Activated CD8-positive, alpha-beta memory T cell treated with anti-CD3 and anti-CD28 coated beads for 48 hours (primary cell): ENCODE measurements at regions not wholly inside any gene's neighbourhood (a gene's known extent, or its start where the extent isn't known, plus 50 kb on each side); places are given as distances from the start of the nearest gene placed in this dataset.

Experiments
- DNase-seq, 3 experiments: peaks; one replicate each; pipeline ENCODE4 v3.0.0-alpha.2; 2020; ENCODE audit warnings: low read depth in 2 of 3, low spot score in 2 of 3

DNA sequence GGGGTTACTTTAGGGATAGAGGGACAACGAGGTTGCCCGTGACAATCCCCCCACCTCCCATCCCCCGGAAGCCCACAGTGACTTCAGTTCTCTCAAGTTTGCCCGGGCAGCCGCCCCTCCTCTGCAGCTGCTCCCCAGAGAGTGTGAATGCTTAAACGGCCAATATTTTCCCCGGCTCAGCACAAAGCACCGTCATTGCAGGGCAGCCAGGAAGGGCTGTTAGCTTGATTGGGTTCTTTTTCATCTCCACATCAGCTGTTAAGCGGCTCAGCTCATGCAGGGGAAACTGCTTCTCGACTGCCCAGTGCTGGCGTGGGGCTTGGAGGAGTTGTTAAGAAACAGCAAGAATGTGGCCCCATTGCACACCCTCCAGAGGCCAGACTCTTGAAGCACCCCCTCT is 120.5 kb upstream of the NCOR2 start:
- no peak for DNase-seq

DNA sequence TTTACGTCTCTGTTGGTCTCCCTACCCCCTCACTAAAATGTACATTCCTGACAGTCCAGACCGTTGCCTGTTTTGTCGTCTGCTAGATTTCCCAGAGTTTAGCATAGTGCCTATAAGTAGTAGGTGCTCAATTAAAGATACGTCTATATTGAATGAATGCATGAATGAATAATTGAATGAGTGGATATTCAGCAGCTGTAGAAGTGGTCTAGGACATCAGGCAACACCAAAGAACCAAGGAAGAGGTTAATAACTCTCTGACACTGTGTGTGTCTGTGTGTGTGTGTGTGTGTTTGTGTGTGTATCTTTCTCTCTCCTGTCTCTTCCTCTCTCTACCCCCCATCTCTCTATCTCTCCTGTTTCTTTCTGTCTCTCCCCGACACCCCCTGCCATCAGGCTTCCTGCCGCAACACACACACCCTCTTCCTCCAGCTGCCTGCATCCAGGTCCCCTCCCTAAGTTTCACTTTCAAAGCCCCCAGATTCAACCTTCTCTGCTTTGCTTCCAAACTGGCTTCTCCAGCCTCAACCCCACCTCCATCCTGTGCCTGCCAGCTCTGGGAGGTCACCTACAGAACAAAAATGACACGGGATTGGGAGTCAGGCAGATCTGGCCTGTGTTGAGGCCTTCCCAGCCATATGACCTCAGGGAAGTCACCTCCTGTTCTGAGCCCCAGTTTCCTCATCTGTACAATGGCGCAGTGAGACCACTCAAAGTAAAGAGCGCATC is 119.9 kb upstream of the NCOR2 start:
- DNase-seq: no peak

DNA sequence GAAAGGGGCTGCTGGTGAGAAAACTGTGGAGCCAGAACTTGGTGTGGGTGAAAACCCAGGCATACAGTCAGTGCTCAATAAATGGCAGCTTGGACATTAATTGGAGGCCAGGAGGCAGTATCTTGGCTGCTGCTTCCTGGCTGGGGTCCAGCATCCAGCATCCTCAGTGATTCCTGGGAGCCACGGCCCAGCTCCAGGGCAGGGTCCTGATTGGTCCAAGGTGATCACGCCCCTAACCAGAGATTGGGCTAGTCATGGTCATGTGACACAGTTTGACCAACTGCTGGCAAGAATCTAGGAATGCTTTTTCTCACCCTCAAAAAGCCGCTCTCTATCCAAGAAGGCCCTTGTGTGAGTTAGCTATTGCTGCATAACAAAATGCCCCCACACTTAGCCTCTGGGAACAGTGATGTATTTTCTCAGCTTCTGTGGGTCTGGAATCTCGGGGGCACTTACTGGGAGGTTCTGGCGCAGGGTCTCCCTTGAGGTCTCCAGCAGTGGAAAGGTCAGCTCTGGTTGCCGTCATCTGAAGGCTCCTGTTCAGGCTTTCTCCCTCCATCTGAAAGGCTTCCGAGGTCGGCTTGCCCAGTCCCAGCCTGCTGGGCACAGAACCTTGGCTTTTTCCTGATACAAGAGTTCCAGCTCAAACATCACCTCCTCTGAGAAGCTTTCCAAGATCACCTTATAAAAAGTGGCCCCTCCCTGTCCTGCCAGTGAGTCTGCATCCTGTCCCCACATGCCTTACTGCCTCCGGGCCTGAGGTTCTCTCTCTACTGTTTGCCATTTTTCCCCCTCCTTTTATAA is 119.2 kb upstream of the NCOR2 start:
- DNase-seq: no peak

DNA sequence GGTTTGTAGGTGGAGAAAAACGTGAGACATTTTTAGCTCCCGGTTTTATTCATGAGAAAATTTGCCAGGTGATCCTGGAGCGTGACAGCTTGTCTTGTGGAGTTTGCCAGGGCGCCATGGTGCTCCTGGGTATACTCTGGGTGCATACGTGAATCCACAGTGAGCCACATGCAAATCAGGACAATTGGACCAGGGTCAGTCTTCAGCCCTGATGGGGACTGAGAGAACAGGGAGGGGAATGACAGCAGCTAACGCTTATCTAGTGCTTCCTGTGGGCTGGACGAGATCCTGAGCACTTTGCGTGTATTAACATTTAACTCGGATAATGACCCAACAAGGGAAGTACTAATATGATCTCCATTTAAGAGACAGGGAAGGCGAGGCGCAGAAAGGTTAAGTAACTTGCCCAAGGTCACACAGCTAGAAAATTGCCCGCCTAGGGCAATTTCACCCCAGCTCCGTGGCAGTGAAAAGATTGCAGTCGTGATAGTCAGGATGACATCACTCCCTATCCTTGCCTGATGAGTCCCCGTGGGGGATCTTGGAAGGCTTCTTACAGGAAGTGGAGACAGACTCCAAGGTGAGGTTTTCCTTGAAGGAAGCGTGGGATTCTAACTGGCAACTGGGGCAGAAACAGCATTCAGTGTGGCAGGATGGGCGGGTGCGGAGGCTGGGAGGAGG is 118.4 kb upstream of the NCOR2 start:
- DNase-seq: no peak

DNA sequence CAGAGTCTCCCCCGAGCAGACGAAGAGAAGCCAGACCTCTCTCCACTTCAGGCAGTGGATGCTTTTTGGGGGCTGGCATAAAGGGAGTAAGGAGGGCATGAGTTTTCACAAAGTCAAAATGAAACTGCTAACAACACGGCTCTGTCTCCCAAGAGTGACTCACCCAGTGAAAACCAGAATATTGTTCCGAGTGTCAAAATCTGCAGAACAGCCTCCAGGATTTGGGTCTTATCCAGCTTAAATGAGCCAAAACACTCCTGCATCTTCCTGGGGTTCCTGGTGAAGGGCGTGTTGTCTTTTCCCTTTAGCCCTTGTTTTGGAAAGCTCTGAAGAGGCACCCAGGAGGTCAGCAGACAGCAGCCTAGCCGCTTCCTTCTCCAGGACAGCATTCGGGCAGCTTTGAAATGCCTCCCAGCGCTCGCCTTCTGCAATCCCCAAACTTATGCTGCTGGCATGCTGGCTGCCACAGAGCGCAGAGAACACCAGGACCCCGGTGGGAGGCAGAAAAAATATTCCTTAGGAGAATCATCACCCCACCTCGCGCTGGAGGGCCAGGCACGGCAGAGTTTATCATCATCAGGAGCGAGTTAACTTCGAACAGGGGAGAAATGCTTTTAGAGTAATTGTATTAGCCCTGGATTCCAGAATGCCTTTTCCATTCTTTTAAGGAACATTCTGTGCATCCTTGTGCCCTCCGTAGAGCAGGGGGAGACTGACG is 117.7 kb upstream of the NCOR2 start:
- no peak for DNase-seq

DNA sequence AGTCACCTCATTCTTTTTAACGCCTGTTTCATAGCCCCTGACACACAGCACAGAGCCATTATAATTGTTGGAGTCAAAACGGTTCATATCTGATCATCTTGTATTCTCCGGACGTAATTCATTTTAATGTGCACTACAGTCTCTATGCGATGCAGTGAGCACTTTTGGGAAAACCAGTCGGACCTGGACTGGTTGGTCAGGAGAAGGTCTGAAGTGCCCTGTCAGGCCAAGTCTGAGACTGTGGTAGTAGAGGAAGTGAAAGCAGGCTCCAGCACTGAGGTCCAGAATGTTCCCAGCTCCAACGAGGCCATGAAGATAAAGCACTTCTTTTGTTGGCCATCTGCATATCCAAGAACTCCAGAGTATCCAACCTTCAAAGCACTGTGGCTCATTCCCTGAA is 117.1 kb upstream of the NCOR2 start:
- DNase-seq: no peak

DNA sequence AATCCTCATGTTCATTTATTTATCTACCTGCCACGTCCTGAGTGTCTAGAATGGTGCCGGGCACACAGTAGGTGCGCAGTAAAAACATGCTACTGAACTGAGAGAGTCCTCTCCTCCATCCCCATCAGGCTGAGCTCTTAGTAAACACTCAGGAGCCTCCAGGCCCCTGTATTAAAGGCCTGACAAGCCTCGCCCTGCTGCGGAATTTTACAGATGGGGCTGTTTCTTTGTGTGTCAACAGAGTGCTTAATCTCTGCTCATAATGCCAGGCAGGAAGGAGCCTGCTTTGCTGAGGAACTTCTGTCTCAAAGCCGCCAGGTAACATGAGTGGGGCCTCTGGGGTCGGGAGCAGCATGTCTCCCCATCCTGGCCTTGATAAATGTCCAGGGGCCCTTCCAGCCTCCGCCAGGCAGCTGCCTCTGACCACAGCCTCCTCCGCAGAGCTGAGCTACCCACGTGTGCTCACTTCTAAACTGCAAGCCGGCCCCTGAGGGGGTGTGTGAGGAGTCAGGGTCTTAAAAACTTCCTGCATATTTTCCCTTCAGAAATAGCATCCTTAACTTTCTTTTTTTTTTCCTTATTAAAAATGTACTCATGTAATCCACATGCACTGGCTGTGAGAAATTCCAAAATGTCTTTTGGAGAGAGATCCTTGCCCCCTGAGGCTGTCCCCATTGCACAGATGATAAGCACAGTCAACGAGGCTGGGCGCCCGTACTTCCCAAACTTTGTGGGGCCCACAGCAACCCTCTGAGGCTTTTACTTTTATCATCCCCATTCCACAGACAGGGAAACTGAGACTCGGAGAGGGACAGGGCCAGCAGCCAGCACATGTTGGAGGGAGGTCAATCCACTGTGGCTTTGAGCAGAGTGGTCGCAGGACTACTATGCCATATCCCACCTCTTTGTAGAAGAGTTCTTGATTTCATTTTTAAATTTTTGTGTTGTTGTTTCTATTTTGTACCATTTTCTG is 116.0 kb upstream of the NCOR2 start:
- no peak for DNase-seq

DNA sequence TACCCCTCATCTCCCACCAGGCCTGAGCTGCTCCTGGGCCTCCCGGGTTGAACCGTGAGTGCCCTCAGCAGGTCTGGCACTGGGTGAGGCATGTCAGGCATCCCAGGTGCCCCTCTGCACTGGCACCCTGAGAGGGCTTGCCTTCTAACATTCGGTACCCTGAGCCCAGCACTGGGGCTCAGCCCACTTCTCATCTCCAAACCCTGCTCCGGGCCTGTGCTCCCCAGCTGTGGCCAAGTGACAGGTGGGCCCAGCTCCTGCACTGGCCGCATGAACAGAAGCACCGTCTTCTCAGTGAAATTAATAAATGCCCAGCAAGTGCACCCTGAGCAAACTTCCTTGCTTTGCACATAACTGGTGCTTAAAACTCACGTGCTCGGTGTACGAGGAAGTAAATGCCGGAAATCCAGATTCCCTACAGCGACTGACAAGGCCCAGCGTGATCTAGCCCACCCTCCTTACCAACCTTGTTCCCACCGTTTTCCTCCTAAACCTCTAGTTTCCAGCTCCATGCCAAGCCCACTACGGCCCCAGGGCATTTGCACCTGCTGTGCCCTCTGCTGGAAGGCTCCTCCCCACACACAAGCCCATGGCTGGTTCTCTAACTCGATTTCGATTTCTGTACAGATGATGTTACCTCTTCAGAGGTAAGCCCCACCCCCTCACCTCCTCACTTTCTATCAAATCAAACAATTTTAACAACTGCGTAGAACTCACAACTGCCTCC is 115.2 kb upstream of the NCOR2 start:
- no peak for DNase-seq

DNA sequence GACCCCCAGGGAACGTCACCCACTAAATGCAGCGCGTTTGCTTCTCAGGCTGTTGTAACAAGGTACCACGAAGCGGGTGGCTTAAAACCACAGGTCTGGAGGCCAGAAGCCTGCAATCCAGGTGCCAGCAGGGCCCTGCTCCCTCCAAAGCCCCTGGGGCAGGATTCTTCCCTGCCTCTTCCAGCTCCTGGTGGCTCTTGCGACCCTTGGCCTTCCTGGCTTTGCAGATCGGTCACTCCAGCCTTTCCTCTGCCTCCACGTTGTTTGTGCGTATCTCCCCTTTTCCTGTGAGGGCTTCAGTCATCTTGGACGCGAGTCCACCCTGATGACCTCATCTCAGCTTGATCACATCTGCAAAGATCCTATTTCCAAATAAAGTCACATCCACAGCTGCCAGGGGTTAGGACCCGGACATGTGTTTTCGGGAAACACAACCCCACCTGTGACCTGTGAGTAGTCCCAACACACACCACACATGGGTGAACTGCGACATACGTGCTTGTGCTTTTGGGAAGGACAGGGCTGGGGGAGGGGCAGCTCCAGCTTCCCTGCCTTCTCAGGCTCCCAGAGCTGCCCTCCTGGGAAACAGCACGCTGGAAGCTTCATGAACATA is 114.5 kb upstream of the NCOR2 start:
- no peak for DNase-seq

DNA sequence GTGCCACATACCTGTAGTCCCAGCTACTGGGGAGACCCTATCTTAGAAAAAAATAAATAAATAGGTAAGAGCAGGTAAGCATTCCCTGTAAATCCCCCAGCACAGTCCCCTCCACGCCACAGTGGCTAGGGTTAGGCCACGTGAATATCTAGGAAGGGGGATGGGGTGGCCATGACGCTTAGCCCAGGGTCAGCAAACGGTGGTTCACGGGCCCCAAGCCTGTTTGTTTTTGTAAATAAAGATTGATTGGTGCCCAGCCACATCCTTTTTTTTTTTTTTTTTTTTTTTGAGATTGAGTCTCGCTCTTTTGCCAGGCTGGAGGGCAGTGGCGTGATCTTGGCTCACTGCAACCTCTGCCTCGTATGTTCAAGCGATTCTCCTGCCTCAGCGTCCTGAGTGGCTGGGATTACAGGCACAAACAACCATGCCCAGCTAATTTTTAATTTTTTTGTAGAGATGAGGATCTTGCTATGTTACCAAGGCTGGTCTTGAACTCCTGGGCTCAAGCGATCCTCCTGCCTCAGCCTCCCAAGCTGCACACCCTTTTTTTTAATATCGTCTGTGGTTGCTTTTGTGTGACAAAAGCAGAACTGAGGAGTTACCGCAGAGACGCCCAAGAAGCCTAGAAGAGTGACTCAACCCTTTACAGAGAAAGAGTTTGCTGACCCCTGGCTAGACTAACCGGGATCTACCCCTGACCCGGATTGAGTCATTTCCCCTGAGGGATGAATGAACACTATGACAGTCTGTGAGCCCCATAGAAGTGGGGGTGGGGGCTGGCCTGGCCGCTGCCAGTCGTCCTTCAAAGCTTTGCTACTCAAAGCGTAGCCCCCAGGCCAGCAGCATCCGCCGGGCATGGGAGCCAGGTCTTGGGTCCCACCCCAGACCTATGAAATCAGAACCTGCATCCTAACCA is 113.7 kb upstream of the NCOR2 start:
- no peak for DNase-seq

DNA sequence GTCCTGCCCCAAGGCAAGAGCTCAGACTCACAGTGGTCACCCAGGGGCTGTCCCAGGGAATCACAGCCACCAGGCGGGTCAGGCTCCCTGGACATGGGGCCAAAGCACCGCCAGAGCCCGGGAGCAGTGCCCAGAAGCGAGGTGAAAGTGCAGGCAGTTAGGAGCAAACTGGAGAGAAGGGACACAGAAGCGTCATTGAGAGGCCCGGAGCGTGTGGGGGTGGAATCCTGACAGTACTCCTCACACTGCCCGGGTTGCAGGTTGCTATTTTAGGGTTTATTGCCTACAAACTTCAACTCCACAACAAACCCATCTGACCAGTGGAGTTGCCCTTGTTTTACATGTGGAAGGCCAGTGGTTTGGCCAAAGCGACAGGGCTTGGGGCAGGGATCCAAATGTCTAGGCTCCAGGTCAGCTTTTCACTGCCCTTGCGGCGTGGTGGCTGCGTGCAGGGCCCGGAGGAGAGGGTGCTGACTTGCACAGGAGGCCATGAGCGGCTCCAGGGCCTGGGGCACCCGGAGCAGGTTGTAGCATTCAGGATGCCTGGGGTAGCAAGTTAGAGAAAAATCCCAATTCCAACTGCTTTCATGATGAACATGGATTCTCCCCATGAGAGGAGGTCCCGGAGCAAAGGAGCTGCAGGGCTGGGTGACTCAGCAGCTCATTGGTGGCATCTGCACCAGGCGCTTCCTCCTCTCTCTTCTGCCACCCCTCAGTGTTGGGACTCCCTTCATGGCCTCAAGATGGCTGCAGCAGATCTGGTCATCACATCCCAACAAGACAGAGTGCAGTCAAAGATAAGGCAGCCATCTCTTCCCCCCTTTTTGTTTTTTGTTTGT is 112.3 kb upstream of the NCOR2 start:
- no peak for DNase-seq

DNA sequence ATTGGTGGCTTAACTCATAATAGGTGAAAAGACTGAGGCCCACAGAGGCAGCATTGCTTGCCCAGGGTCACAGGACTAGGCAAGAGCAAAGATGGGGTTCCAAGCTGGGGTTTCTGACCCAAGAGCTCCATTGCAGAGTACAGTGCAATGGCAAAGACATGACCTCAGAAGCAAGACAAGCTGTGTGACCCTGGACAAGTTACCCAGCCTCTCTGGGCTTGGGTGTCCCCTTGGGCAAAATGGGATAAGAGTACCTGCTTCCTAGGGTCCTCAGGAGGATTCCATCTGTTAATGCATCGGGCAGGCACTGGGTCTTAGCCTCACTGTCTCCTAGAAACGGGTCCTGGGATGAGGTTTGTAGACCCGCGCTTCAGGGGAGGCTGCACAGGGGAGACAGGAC is 111.6 kb upstream of the NCOR2 start:
- DNase-seq: no peak

DNA sequence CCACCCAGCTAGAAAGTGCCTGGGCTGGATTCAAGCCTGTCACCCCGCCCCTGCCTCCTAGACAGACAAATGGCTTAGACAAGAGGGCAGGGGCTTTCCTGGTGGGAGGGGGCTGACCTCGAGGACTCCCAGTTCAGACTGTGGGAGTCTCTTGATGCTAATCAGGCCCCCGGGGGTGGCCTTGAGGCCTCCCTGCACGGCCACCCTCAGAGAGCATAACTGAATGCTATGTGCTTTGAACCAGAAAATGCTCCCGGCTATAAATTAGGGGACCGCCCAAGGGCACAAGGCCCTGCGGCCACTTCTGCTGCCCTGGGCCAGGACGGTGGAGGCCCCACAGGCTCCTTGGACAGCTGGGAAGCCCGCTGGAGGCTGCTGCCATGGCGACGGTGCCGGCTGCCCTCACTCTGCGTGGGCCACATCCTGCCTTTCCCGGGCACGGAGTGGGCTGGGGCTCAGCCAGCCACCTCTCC is 111.0 kb upstream of the NCOR2 start:
- no peak for DNase-seq

DNA sequence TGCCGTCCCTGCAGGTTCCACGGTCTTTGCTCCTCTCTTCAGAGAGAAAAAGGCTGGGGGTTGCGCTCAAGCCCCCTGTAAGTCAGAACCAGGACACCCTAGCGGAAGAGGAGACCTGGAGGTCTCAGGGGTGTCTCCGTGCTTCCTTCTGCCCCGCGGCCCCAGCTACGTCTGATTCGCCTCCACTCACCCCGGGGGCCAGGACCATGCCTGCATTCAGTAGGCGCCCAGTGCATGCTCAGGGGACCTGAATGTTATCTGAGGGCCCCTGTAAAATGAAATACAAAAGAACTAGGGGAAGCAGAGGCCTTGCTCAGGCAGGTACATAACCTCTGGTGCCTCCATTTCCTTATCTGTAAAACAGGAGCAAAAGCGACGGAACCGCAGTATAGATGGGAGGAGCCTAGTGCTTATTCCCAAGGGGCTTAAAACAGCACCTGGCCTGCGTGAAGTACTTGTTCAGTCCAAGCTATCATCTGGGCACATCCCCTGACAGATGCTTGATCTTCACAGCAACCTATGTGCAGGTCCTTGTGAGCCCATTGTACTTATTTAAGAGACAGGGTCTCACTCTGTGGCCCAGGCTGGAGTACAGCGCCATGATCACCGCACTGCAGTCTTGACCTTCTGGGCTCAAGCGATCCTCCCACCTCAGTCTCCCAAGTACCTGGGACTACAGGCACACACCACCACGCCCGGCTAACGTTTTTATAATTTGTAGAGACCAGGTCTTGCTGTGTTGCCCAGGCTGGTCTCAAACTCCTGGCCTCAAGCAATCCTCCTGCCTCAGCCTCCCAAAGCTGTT is 110.3 kb upstream of the NCOR2 start:
- DNase-seq: no peak

DNA sequence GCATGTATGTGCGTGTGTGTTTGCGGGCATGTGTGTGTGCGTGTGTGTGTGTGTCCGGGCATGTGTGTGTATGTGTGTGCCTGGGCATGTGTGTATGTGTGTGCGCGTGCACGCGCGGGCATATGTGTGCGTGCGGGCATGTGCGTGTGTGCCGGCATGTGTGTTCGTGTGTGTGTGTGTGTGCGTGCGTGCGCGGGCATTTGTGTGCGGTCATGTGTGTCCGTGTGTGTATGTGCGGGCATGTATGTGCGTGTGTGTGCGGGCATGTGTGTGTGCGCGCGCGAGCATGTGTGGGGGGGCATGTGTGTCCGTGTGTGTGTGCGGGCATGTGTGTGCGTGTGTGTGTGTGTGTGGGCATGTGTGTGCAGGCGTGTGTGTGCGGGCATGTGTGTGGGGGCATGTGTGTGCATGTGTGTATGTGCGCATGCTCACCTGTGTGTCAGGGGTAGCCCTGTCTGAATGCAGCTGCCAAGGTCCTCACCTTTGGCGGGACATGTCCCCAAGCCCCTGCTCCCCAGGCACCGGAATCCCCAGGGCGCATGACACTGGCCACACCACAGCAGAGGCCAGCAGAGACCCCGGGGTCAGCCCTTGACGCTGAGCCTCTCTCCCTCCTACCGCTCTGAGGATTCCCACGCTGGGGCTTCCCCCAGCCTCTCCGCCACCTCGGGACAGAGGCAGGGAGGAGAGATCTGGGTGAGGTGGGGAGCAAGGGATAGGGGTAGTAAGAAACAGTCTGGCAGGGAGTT is 109.5 kb upstream of the NCOR2 start:
- no peak for DNase-seq
